ENCODE measurements at regions not wholly inside any gene's neighbourhood (a gene's known extent, or its start where the extent isn't known, plus 50 kb on each side); places are given as distances from the start of the nearest gene placed in this dataset.

GRCh38 chr10:32121648-32122047, 65.4 kb upstream of the KIF5B start:
- TF ChIP-seq CTCF (conservative IDR thresholded peaks at IDR 0.05 in 1 of 2, IDR thresholded peaks at IDR 0.05 in 1 of 2; ENCODE audit: low read depth in 1 of 2, low read length in 2 of 2) (no peak), EZH2 (IDR thresholded peaks at IDR 0.05; ENCODE audit: low read length, missing control alignments) (no peak)
